Muscle layer of colon (tissue), 2 donors: ENCODE measurements at regions not wholly inside any gene's neighbourhood (a gene's known extent, or its start where the extent isn't known, plus 50 kb on each side); places are given as distances from the start of the nearest gene placed in this dataset.

Experiments used
- H3K27ac ChIP-seq: one replicate; pipeline ENCODE4 v1.7.0; 2013; ENCODE audit warnings: low read depth, mild to moderate bottlenecking, low read length, moderate library complexity
- H3K27me3 ChIP-seq, 2 donors: one replicate each; pipeline ENCODE4 v1.7.0; 2013; ENCODE audit warnings: low read length in 2 of 2, mild to moderate bottlenecking in 2 of 2; ENCODE audit not compliant: insufficient read depth in 2 of 2, control insufficient read depth in 1 of 2
- H3K36me3 ChIP-seq: one replicate; pipeline ENCODE4 v1.7.0; 2013; ENCODE audit warnings: mild to moderate bottlenecking, low read length; ENCODE audit not compliant: insufficient read depth
- H3K4me1 ChIP-seq: one replicate; pipeline ENCODE4 v1.7.0; 2013; ENCODE audit warnings: mild to moderate bottlenecking, low read length; ENCODE audit not compliant: insufficient read depth
- H3K4me3 ChIP-seq, 2 donors: one replicate each; pipeline ENCODE4 v1.7.0; 2013; ENCODE audit warnings: low read length in 2 of 2, low read depth in 1 of 2, mild to moderate bottlenecking in 1 of 2, moderate library complexity in 1 of 2
- H3K9ac ChIP-seq: one replicate; pipeline ENCODE4 v1.7.0; 2013; ENCODE audit warnings: low read length
- H3K9me3 ChIP-seq: one replicate; pipeline ENCODE4 v1.7.0; 2013; ENCODE audit warnings: mild to moderate bottlenecking, low read length
- donor health status: abdominal sarcoma.
- donor health status: Adenocarcinoma of cecum.

GRCh38 chr2:176769499-176770370 lies 442.9 kb upstream of the HNRNPA3 start:
- Histone ChIP-seq H3K36me3 (no peaks in the 10 kb centered on the region), H3K4me1 (no peaks in the 10 kb centered on the region), H3K9me3 (no peaks in the 10 kb centered on the region), H3K27ac (no peak overlapping the region), H3K4me3 (no peak overlapping the region), H3K27me3 (no peaks in the 10 kb centered on the region), H3K9ac (no peak overlapping the region)

GRCh38 chr2:176772816-176773215 lies 439.8 kb upstream of the HNRNPA3 start:
- H3K9me3 ChIP-seq, result no peaks in the 10 kb centered on the region
- H3K4me1 ChIP-seq, result no peaks in the 10 kb centered on the region
- no peaks in the 10 kb centered on the region for H3K36me3 ChIP-seq
- H3K27me3 ChIP-seq, result no peaks in the 10 kb centered on the region
- H3K4me3 ChIP-seq, result no peak overlapping the region
- H3K9ac ChIP-seq, result no peak overlapping the region
- no peak overlapping the region for H3K27ac ChIP-seq

- Histone ChIP-seq H3K4me3 (no peak overlapping the region), H3K4me1 (no peaks in the 10 kb centered on the region), H3K36me3 (no peaks in the 10 kb centered on the region), H3K9ac (no peak overlapping the region), H3K27me3 (no peaks in the 10 kb centered on the region), H3K9me3 (no peaks in the 10 kb centered on the region), H3K27ac (no peak overlapping the region)
Measured at GRCh38 chr2:176774766-176775451, 437.7 kb upstream of the HNRNPA3 start.

DNA sequence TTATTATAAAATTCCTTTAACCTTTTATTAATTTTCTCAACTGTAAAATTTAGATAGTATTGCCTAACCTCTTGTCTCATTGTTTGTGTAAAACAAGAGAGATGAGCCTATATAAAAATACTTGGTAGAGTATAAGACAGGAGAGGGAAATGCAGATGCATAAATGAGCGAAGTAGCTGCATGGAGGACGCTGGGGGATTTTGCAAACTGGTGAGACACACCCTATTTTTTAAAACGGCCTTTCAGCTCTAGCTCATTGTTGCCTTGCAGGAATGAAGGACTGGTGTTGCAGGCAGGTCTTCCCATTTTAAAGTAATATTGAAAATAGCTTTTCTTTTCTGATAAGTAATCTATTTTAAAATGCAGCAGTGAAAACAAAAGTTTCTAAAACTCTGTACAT lies 435.3 kb upstream of the HNRNPA3 start:
- no peaks in the 10 kb centered on the region for H3K4me1 ChIP-seq
- H3K36me3 ChIP-seq, result no peaks in the 10 kb centered on the region
- no peaks in the 10 kb centered on the region for H3K9me3 ChIP-seq
- no peaks in the 10 kb centered on the region for H3K27me3 ChIP-seq
- H3K4me3 ChIP-seq, result no peak overlapping the region
- no peak overlapping the region for H3K27ac ChIP-seq
- no peak overlapping the region for H3K9ac ChIP-seq

DNA sequence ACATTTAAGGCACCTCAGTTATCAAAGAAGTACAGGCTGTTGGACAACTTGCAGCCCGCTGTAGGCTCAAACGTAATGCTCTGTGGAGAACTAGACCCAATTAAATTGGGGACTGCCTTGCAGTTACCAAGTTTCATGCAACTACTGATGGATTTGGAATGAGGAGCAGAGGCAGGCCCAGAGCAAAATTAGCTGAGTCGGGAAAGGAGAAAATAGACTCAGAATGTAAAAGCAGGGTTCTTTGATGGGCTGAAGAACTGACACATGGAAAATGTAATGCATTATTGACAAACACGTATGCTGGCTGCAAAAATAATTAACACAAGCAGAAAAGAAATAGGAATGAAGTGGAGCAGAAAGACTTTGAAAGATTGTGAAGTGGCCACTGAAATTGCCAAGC lies 432.7 kb upstream of the HNRNPA3 start:
- Histone ChIP-seq H3K36me3 (no peaks in the 10 kb centered on the region), H3K9ac (no peak overlapping the region), H3K4me1 (no peaks in the 10 kb centered on the region), H3K27ac (no peak overlapping the region), H3K4me3 (no peak overlapping the region), H3K9me3 (no peaks in the 10 kb centered on the region), H3K27me3 (no peaks in the 10 kb centered on the region)

GRCh38 chr2:176780348-176780747 lies 432.2 kb upstream of the HNRNPA3 start:
- H3K9ac ChIP-seq, result no peak overlapping the region
- H3K9me3 ChIP-seq, result no peaks in the 10 kb centered on the region
- H3K4me3 ChIP-seq, result no peak overlapping the region
- H3K36me3 ChIP-seq, result no peaks in the 10 kb centered on the region
- no peaks in the 10 kb centered on the region for H3K27me3 ChIP-seq
- H3K4me1 ChIP-seq, result no peaks in the 10 kb centered on the region
- no peak overlapping the region for H3K27ac ChIP-seq

DNA sequence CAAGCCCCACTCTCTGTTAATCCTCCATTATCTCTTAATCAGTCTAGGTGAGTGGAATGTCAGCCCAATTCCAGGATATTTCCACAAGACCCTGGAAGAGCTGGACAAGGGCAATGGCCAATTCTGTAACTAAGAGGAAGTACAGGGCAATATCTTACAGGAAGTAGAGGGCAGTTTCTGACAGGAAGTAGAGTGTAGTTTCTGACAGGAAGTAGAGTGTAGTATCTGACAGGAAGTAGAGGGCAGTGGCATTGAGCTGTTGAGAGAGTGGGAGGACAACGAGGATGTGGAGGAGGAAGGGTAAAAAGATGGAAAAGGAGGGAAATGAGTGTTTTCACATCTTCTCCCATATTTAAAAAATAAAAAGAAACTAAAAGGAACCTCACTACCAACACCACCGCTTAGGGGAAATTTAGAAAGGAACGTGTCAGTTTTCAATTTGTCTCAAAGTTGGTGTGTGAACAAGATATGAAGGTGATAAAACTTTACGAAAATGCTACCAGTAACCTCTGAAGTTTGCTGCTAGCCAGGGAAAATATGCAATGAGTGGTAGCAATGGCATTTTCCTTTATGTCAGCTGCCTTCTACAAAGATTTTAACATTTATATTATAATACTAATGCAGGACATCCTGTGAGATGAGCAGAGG lies 430.9 kb upstream of the HNRNPA3 start:
- H3K9me3 ChIP-seq, result no peaks in the 10 kb centered on the region
- H3K4me1 ChIP-seq, result no peaks in the 10 kb centered on the region
- H3K27me3 ChIP-seq, result no peaks in the 10 kb centered on the region
- no peak overlapping the region for H3K27ac ChIP-seq
- H3K36me3 ChIP-seq, result no peaks in the 10 kb centered on the region
- H3K4me3 ChIP-seq, result no peak overlapping the region
- no peak overlapping the region for H3K9ac ChIP-seq

- Histone ChIP-seq H3K27ac (no peak overlapping the region), H3K9ac (no peak overlapping the region), H3K4me1 (no peaks in the 10 kb centered on the region), H3K36me3 (no peaks in the 10 kb centered on the region), H3K9me3 (no peaks in the 10 kb centered on the region), H3K4me3 (no peak overlapping the region), H3K27me3 (no peaks in the 10 kb centered on the region)
Measured at GRCh38 chr2:176784633-176785200, 427.9 kb upstream of the HNRNPA3 start.

- H3K4me1 ChIP-seq, result no peaks in the 10 kb centered on the region
- no peak overlapping the region for H3K4me3 ChIP-seq
- no peaks in the 10 kb centered on the region for H3K9me3 ChIP-seq
- no peaks in the 10 kb centered on the region for H3K27me3 ChIP-seq
- no peak overlapping the region for H3K27ac ChIP-seq
- no peak overlapping the region for H3K9ac ChIP-seq
- H3K36me3 ChIP-seq, result no peaks in the 10 kb centered on the region
Measured at GRCh38 chr2:176789751-176790150, 422.8 kb upstream of the HNRNPA3 start.

- no peak overlapping the region for H3K4me3 ChIP-seq
Measured at GRCh38 chr2:176790468-176790867, 422.1 kb upstream of the HNRNPA3 start.

DNA sequence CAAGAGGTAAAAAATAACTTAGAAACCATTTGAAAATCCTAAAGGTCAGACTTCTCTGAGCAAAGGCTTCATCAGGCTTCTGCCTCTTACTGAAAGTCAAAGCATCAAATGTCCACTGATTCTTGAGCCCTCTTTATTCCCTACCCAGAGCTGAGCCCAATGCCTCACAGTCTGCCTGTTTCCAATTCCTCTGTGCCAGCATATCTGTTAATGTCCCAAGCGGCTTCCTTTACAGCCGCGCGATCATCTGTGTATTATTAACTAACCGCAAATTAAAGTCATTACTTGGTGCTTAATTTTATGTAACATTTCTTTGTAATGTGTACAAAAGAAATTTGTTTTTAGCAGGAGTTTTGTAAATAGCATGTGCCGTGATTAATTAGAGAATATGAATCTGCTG lies 418.8 kb upstream of the HNRNPA3 start:
- Histone ChIP-seq H3K9me3 (no peaks in the 10 kb centered on the region), H3K27ac (no peak overlapping the region), H3K36me3 (no peaks in the 10 kb centered on the region), H3K27me3 (no peaks in the 10 kb centered on the region), H3K9ac (no peak overlapping the region), H3K4me1 (no peaks in the 10 kb centered on the region), H3K4me3 (no peak overlapping the region)

More at GRCh38 chr2:176790468-176790867, 422.1 kb upstream of the HNRNPA3 start:
- H3K27ac ChIP-seq, result no peak overlapping the region
- H3K27me3 ChIP-seq, result no peaks in the 10 kb centered on the region
- H3K9ac ChIP-seq, result no peak overlapping the region
- no peaks in the 10 kb centered on the region for H3K9me3 ChIP-seq
- H3K4me1 ChIP-seq, result no peaks in the 10 kb centered on the region
- no peaks in the 10 kb centered on the region for H3K36me3 ChIP-seq
